ENCODE measurements at regions not wholly inside any gene's neighbourhood (a gene's known extent, or its start where the extent isn't known, plus 50 kb on each side); places are given as distances from the start of the nearest gene placed in this dataset.

DNA sequence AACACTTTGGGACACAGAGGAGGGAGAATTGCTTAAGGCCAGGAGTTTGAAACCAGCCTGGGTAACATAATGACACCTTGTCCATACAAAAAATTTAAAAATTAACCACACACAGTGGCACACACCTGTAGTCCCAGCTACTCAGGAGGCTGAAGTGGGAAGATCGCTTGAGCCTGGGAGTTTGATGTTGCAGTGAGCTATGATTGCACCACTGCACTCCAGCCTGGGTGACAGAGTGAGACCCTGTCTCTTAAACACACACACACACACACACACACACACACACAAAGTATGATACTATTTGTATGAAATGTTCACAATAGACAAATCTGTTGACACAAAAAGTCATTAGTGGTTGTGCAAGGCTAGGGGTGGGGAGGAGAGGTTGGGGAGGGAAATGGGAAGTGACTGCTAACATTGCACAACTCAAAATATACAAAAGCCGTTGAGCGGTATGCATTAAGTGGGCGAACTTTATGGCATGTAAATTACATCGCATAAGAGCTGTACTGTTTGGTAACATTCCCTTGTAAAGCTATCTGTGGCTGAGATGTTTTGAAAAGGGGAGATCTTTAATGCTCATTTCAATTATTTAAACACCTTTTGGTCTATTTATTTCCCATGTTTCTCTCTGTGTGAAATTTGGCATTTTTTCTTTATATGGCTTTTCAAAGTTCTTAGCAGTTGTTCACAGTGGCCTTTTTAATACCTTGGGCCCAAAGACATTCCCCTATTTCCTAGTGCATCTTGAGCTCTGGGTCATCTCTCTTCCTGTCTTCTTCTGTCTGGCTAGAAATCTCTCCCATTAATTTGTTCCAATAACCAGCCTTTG lies 58.9 kb upstream of the ZNF516 start:
- no peak for TF ChIP-seq FOXA1 (IDR thresholded peaks at IDR 0.05)
- TF ChIP-seq ELF4 (IDR thresholded peaks at IDR 0.05), result no peak
- no peak for TF ChIP-seq ZNF384 (IDR thresholded peaks at IDR 0.05)
- TF ChIP-seq FOXM1 (IDR thresholded peaks at IDR 0.05; ENCODE audit: borderline replicate concordance), result no peak
